Chondrocyte (in vitro differentiated cells): ENCODE measurements at regions not wholly inside any gene's neighbourhood (a gene's known extent, or its start where the extent isn't known, plus 50 kb on each side); places are given as distances from the start of the nearest gene placed in this dataset.

Source experiments
- DNase-seq: peaks from one replicate; pipeline ENCODE4 v3.0.0; 2021; ENCODE audit warnings: mixed read lengths, low spot score
- H3K27ac Mint-ChIP-seq: one replicate; pipeline ENCODE4 v1.8.0; 2021; ENCODE audit warnings: mild to moderate bottlenecking, moderate library complexity, mixed read lengths; ENCODE audit not compliant: unreplicated experiment
- H3K27me3 Mint-ChIP-seq: 2 replicates; pipeline ENCODE4 v1.8.0; 2021; ENCODE audit warnings: low read depth, mixed read lengths
- H3K36me3 Mint-ChIP-seq: 2 replicates; pipeline ENCODE4 v1.8.0; 2021; ENCODE audit warnings: low read depth, mixed read lengths
- H3K4me1 Mint-ChIP-seq: 2 replicates; pipeline ENCODE4 v1.8.0; 2021; ENCODE audit warnings: low read depth, mild to moderate bottlenecking, mixed read lengths
- H3K4me3 Mint-ChIP-seq: one replicate; pipeline ENCODE4 v1.8.0; 2021; ENCODE audit warnings: mild to moderate bottlenecking, moderate library complexity, mixed read lengths; ENCODE audit not compliant: unreplicated experiment
- H3K9me3 Mint-ChIP-seq: 2 replicates; pipeline ENCODE4 v1.8.0; 2021; ENCODE audit warnings: low read depth, mixed read lengths
- CTCF ChIP-seq: fragments of 200-600 bp; sonication (generic); IDR thresholded peaks from 2 replicates; pipeline ENCODE4 v1.5.0; 2021; ENCODE audit warnings: antibody characterized with exemption, mild to moderate bottlenecking, moderate library complexity

GRCh38 chr6:84501315-84501714, 263.1 kb downstream of the TBX18 start:
- TF ChIP-seq CTCF = no peak
- H3K27me3 Mint-ChIP-seq = no peaks in the 10 kb centered on the region
- DNase-seq = no peak
- no peak overlapping the region for H3K4me3 Mint-ChIP-seq
- peaks cover 20% of the 10 kb centered on the region for H3K9me3 Mint-ChIP-seq
- peak overlapping the region; percentile 83 for H3K27ac Mint-ChIP-seq
- peaks cover 5% of the 10 kb centered on the region for H3K36me3 Mint-ChIP-seq
- peaks cover 10% of the 10 kb centered on the region for H3K4me1 Mint-ChIP-seq

- Mint-ChIP-seq H3K27ac (peak overlapping the region; percentile 83), H3K27me3 (no peaks in the 10 kb centered on the region), H3K9me3 (peaks cover 19% of the 10 kb centered on the region), H3K36me3 (peaks cover 5% of the 10 kb centered on the region), H3K4me1 (peaks cover 10% of the 10 kb centered on the region), H3K4me3 (no peak overlapping the region)
- no peak for DNase-seq
- no peak for TF ChIP-seq CTCF
Observed at GRCh38 chr6:84500726-84501125, 263.7 kb downstream of the TBX18 start.

GRCh38 chr6:84498905-84499304, 265.5 kb downstream of the TBX18 start:
- H3K27me3 Mint-ChIP-seq = no peaks in the 10 kb centered on the region
- DNase-seq = no peak
- no peak for TF ChIP-seq CTCF
- peaks cover 19% of the 10 kb centered on the region for H3K9me3 Mint-ChIP-seq
- H3K36me3 Mint-ChIP-seq = peaks cover 5% of the 10 kb centered on the region
- H3K4me1 Mint-ChIP-seq = peaks cover 10% of the 10 kb centered on the region
- no peak overlapping the region for H3K4me3 Mint-ChIP-seq
- no peak overlapping the region for H3K27ac Mint-ChIP-seq

- no peak for DNase-seq
- Mint-ChIP-seq H3K9me3 (peaks cover 10% of the 10 kb centered on the region), H3K4me1 (peaks cover 14% of the 10 kb centered on the region), H3K36me3 (no peaks in the 10 kb centered on the region), H3K27ac (peak overlapping the region; percentile 75), H3K4me3 (no peak overlapping the region), H3K27me3 (no peaks in the 10 kb centered on the region)
- TF ChIP-seq CTCF = no peak
Observed at GRCh38 chr6:84492241-84493165, 265.1 kb upstream of the CEP162 start.

GRCh38 chr6:84489598-84489997, 262.2 kb upstream of the CEP162 start:
- H3K4me1 Mint-ChIP-seq = peaks cover 14% of the 10 kb centered on the region
- no peaks in the 10 kb centered on the region for H3K36me3 Mint-ChIP-seq
- H3K27ac Mint-ChIP-seq = no peak overlapping the region
- H3K27me3 Mint-ChIP-seq = no peaks in the 10 kb centered on the region
- peaks cover 11% of the 10 kb centered on the region for H3K9me3 Mint-ChIP-seq
- DNase-seq = no peak
- TF ChIP-seq CTCF = no peak
- H3K4me3 Mint-ChIP-seq = no peak overlapping the region
